GM18519 (cell line): ENCODE measurements at regions not wholly inside any gene's neighbourhood (a gene's known extent, or its start where the extent isn't known, plus 50 kb on each side); places are given as distances from the start of the nearest gene placed in this dataset.
"Not testable (repeated sequence)": the region's sequence is repeated elsewhere in the genome, so short reads cannot be mapped to it uniquely, and the experiment has no call there.

ENCODE experiments used
- ATAC-seq: cut with Tn5 transposase; IDR thresholded peaks from one replicate; pipeline ENCODE4 v1.9.1; 2021; ENCODE audit warnings: mild to moderate bottlenecking, moderate library complexity; ENCODE audit not compliant: unreplicated experiment, low FRiP score

GRCh38 chr6:27092316-27092692 is 155.2 kb upstream of the PRSS16 start:
- ATAC-seq = no peak

GRCh38 chr6:27095914-27096313 is 151.6 kb upstream of the PRSS16 start:
- no peak for ATAC-seq

- ATAC-seq = no peak
Measured at GRCh38 chr6:27096834-27097511, 150.5 kb upstream of the PRSS16 start.

- ATAC-seq = no peak
Measured at GRCh38 chr6:27098956-27099355, 148.5 kb upstream of the PRSS16 start.

GRCh38 chr6:27100921-27101320 is 146.6 kb upstream of the PRSS16 start:
- ATAC-seq = no peak

GRCh38 chr6:27101824-27102223 is 145.7 kb upstream of the PRSS16 start:
- no peak for ATAC-seq

- no peak for ATAC-seq
Measured at GRCh38 chr6:27106382-27106781, 141.1 kb upstream of the PRSS16 start.

- no peak for ATAC-seq
Measured at GRCh38 chr6:27111743-27112142, 135.8 kb upstream of the PRSS16 start.

- no peak for ATAC-seq
Measured at GRCh38 chr6:27112974-27113373, 134.5 kb upstream of the PRSS16 start.

GRCh38 chr6:27119329-27119728 is 128.2 kb upstream of the PRSS16 start:
- ATAC-seq = no peak

- no peak for ATAC-seq
Measured at GRCh38 chr6:27119761-27120160, 127.7 kb upstream of the PRSS16 start.

GRCh38 chr6:27121640-27122039 is 125.9 kb upstream of the PRSS16 start:
- ATAC-seq = no peak

- ATAC-seq = no peak
Measured at GRCh38 chr6:27124252-27124657, 123.2 kb upstream of the PRSS16 start.

- no peak for ATAC-seq
Measured at GRCh38 chr6:27126046-27126814, 121.3 kb upstream of the PRSS16 start.

- no peak for ATAC-seq
Measured at GRCh38 chr6:27126815-27127537, 120.5 kb upstream of the PRSS16 start.

- not testable (repeated sequence) for ATAC-seq
Measured at GRCh38 chr6:27127874-27128273, 119.6 kb upstream of the PRSS16 start.

- ATAC-seq = no peak
Measured at GRCh38 chr6:27128311-27129094, 119.0 kb upstream of the PRSS16 start.

- ATAC-seq = no peak
Measured at GRCh38 chr6:27129095-27129815, 118.2 kb upstream of the PRSS16 start.

GRCh38 chr6:27129917-27130316 is 117.6 kb upstream of the PRSS16 start:
- no peak for ATAC-seq
